GM08714 (cell line): ENCODE measurements at regions not wholly inside any gene's neighbourhood (a gene's known extent, or its start where the extent isn't known, plus 50 kb on each side); places are given as distances from the start of the nearest gene placed in this dataset.

Experiments
- H3K4me3 ChIP-seq: fragments of 200-500 bp; sonication (Bioruptor generic); 2 replicates; pipeline ENCODE4 v1.5.1; 2014; ENCODE audit warnings: mild to moderate bottlenecking, low read length, inconsistent platforms
- ZNF274 ChIP-seq: IDR thresholded peaks from 2 replicates; pipeline ENCODE4 v1.6.1; 2012; ENCODE audit warnings: mild to moderate bottlenecking, low read depth, low read length

DNA sequence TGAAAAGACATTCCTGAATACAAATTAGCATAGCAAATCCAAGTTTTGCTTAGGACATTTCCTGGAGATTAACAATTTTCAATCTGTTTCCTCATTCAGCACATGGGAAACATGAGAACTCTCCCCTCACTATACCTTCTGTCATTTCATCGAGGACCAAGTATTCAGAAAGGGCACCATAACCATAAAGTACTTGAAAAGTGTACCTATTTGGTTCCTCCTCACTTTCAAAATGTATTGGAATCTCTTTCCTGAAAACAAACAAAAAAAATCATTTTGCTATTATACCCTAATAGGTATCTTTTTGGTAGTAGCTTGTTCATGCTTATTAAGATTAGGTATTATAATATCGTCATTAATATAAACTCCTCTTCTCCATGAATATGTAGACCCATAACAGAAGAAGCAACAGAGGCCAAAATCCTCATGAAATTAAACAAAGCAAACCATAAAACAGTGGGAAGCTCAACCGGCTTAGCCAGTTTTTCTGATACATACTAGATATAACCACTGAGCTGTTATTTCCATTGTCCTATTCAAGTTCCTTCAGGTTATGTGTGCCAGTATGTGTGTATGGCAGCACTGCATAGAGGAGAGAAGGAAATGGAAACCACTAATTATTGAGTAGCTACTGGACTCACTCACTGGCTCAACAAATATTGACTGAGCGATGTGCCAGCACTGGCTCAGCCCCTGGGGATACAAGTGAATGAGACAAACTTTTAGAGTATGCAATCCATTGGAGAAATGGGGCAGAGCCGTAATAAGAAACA lies 274.0 kb downstream of the MAFB start:
- H3K4me3 ChIP-seq, result no peak overlapping the region
- no peak for TF ChIP-seq ZNF274

DNA sequence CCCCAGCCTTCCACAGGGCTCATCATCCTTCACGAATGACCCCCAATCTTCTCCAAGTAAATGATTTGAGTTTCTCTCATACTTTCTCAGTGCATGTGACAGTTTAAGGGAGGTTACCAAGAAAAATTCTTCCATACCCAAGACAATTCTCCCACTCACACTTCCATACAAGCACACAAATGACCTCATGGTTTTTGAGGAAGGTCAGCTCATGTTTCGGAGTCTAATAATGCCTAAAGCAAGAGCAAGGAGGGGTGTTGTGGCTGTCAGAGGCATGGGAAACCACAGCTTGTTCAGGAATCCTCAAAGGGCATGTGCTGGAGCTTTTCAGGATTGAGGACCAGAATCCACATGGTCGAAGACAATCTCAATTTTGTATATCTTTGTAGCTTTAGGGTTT lies 279.0 kb downstream of the MAFB start:
- no peak for TF ChIP-seq ZNF274
- no peak overlapping the region for H3K4me3 ChIP-seq

DNA sequence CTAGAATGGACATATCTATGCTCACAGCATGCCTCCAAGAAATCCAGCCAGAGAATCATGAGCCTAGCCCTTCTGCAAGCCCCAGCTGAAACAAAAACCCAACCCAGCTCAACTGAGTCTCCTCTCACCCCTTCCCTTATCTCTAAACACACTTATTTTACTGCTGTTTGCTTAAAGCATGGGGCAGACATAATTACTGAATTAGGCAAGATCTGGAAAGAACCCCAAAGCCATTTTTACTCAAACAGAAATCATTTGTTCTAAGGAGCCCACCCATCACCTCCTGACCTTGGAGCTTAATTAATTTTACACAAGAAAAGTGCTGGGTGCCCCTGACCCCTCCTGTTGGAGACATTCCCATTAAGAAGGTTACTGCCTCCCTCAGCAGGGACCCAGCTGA lies 291.6 kb downstream of the MAFB start:
- no peak overlapping the region for H3K4me3 ChIP-seq

DNA sequence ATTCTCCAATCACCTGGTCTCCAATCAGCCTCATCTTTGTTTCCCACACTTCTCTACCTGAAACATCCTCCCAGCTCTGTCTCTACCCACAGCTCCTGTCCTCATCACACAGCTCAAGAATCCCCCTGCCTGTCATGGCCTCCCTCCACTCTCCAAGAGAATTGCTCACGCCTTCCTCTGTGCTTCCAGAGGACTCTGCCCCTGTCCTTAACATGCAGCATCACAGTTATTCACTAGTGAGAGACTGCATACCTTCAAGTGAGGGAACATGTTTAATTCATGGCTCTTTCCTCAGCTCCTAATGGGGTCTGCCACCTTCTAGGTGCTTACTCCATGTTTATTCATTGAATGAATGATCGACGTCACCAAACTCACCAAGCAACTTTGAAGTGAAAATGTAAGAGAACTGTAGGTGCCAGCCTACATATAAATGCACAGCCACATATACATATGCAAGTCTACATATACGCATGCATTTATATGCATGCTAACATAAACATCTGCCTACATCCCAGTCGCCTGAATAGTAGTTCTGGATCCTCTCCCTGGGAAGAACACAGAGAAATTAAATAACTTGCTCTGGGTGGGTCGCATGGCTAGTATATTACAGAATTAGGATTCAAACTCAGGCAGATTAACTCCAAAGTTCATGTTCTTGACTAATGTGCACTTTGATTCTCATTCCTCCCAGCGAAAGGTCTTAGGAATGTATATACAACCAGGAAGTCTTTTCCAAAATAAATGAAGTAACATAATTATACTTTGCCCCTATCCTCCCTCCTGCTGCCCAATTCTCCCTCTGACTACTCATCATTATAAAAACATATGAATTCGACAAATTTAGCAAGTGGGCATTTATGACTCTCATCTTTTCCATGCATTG lies 295.6 kb downstream of the MAFB start:
- TF ChIP-seq ZNF274, result no peak

More for the DNA sequence above, 291.6 kb downstream of the MAFB start:
- no peak for TF ChIP-seq ZNF274

DNA sequence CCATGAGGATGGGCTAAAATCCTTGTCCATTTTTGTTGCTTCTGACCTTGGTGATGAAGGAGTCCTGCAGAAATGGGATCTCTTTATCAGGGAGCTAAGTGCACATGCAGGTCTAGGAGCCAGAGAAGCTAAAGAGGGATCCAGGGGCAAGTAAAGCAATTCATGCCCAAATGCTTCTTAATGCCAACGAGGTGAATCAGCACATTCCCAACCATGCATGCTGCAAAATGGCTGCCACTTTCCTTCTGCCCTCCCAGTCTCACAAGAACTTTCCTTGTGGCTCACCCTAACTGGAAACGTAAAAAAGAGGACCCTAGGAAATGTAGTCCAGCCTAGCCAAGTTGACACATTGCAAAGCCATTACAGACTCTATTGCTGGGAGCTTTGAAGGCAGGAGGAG lies 298.4 kb downstream of the MAFB start:
- no peak overlapping the region for H3K4me3 ChIP-seq
- TF ChIP-seq ZNF274, result no peak

More for the DNA sequence above, 295.6 kb downstream of the MAFB start:
- H3K4me3 ChIP-seq, result no peak overlapping the region

DNA sequence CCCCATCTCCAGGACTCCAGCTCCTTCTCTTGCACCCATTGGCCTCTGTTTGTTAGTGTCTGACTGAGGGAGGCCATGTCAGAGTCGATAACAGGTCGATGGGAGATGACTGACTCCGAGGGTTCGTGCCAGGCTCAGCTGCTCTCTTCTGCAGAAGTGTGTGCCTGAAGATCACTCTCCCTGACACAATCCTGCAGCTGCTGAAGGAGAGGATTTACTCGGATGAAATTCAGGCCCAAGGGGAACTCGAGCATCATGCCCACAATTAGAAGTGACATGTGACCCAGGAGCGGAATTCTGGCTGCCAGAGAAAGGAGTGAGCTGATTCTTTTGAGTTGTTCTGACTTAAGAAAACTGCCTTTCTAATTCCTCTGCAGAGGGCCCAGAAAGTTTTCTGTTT lies 318.2 kb downstream of the MAFB start:
- H3K4me3 ChIP-seq, result no peak overlapping the region
- no peak for TF ChIP-seq ZNF274

DNA sequence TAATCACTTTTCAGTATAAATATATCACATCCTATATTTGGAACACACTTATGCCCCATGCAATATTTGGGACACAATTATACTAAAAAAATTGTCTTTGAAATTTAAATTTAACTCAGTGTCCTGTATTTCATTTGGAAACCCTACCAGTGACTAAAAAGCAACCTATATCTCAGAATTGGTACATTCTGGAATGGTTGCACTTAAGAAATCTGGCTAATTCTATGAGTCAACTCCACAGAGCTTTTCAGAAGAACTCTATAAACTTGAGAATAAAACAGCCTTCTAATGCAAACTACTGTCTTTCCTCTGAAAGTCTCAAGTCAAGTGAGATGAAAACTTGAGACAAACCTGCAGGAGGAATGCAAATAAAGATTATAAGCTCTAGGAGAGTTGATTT lies 320.2 kb downstream of the MAFB start:
- no peak overlapping the region for H3K4me3 ChIP-seq
- TF ChIP-seq ZNF274, result no peak

DNA sequence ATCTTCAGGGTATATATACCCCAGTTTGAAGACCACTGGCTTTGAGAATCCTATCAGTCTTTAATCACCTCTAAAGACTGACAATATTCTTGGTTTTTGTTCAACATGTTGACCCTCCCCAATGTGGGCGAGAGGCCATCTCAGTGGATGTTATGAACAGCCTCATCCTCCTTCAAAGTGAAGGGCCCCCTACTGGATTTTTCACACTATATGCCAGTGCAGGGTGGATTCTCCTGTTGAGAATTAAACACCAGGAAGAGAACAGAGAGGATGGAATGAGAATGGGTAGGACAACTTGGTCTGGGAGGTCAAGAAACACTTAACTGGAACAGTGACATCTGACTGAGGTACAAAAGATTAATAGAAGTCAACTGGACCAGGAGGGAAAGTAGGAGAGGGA lies 327.1 kb downstream of the MAFB start:
- no peak overlapping the region for H3K4me3 ChIP-seq
- no peak for TF ChIP-seq ZNF274

DNA sequence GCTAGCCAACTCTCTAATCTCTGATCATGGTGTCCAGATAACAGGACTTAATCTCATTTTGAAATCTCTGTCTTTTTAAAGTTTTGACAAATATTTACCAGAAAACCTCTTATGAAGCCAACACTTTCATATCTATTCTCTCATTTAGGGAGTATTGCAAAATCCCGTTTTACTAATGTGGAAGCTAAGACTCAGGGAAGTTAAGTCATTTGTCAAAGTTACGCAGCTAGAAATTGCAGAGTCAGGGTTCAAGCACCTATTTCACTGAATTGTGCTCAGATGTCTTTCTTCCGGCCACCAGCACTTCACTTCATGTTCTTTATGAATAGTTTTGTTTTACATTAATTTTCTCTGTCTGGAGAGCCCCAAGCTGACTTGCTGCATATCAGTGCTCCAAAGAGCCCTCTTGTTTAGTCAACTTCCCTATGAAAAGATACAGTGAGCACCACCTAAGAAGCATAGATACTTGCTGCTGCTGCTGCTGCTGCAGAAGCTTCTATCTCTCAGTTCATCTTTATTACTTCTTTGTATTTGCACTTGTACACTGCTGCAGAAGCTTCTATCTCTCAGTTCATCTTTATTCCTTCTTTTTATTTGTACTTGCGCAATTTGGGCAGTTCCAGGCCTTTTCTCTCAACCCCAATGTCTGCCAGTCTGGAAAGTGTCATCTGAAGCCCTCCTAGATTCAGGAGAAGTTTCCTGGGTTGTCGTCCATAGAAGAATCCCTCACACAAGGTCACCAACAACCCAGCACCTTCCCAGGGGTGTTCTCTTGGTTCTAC lies 329.7 kb downstream of the MAFB start:
- TF ChIP-seq ZNF274, result no peak
- H3K4me3 ChIP-seq, result no peak overlapping the region

DNA sequence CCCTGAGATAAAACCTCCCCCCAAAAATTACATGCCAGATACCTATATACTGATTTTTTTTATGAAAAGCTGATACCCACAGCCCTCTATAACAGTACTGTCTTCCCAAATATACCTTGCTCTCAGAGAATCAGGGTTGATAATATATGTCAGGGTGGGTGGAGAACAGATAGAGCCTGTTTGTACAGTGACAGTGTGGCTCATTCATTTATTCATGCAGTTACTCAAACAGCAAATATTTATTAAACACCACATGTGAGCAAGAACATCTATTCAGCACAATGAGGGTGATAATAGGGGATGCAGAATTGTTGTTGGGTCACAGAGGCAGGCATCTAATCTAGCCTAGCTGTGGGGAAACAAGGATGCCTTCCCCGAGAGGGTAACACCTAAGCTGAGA lies 334.2 kb downstream of the MAFB start:
- no peak overlapping the region for H3K4me3 ChIP-seq
- TF ChIP-seq ZNF274, result no peak

DNA sequence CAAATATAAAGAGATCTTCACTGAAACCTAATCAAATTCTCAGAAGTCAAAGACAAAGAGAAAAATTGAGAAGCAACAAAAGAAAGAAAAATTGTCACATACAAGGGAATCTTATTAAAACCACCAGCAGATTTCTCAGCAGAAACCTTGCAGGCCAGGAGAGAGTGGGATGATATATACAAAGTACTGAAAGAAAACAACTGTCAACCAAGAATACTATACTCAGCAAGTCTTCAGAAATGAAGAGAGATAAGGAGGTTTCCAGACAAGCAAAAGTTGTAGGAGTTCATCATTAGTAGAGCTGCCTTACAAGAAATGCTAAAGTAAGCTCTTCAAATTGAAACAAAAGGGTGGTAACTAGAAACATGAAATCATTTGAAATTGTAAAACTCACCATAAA lies 345.6 kb downstream of the MAFB start:
- no peak overlapping the region for H3K4me3 ChIP-seq
- no peak for TF ChIP-seq ZNF274

DNA sequence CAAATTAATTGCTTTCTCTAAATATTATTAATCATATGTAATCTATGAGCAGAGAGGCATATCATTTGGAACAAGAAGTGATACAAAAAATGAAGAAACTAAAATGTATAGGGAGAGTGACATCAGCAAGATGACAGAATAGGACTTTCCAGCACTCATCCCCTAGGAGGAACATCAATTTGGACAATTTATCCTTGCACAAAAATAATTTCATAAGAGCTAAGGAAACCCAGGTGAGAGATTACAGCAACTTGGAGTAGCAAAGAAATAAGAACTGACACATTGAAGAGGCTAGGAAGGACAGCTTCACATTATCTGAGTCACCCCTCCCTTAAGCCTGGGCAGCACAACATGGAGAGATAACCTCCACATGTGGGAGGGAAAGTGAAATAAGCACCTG lies 347.5 kb downstream of the MAFB start:
- no peak overlapping the region for H3K4me3 ChIP-seq
- no peak for TF ChIP-seq ZNF274

DNA sequence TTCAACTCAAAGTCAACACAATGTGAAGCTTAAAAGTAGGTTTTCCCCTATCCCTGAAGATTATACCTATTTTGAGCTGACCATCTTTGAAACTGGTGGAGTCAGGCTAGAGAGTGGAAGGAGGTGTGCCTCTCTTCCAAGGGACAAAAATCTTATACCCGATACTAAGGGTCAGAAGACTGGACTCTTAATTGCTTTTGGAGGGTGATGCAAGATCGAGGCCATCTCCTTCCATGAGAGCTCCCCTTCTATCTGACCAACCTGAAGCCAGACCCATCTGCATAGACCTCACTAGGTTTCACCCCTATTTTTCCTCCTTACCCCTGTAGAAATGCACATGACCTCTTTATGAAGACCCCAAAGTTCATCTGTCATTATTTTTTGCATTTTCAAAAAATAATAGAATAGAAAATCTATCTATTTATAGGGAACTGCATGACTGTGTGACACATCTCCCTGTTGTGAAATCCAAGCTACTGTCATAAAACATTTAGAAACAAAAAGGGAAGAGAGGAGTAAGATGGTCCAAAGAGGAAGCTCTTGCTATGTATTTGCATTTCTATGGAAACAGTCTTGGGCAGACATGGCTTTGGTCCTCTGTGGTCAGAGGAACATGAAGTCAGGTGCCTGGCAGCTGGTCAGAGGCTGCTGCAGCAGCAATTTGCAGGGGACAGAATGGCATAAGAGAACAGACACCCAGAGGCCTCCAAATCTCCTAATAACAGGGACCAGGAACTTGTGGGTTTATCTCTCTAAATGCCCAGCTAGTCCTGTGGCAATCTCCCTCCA lies 349.2 kb downstream of the MAFB start:
- no peak for TF ChIP-seq ZNF274
- no peak overlapping the region for H3K4me3 ChIP-seq

DNA sequence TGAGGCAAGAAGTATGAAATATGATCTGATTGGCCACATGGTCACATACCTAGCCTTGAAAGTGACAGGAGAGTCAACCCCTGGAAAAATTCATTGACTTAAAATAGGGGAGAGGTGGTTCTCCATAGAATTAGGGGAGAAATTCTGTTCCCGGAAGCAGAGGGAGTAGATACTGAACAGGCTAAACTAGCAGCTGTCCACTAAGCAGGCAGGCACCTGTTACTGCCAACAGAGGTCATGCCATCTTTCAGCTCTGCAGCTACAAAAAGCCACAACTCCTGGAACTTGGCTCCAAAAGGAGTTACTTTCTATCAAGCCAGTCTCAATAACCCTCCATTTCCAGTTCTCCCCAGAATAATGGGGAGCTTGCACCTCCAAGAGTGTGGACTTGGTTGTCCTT lies 352.5 kb downstream of the MAFB start:
- no peak for TF ChIP-seq ZNF274
- H3K4me3 ChIP-seq, result no peak overlapping the region
